ENCODE measurements at regions not wholly inside any gene's neighbourhood (a gene's known extent, or its start where the extent isn't known, plus 50 kb on each side); places are given as distances from the start of the nearest gene placed in this dataset.
"Not testable (repeated sequence)": the region's sequence is repeated elsewhere in the genome, so short reads cannot be mapped to it uniquely, and the experiment has no call there.

DNA sequence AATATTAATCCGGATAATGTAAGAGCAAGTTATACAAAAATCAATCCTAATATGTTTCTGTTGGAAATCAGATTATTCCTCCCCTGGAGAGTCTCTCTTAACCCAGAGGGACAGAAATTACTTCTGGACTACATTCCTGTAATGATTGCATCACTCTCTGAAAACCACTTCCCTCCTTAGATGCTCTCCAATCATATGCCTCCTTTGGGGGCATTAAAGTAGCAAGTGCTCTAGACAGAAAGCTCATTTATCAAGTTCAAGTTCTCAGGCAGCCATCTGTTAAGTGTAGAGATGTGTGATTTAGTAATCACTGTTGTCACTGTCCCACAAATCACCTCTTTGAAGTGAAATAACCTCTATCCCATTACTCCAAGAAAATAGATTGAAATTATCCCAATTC lies 247.1 kb downstream of the SLCO4C1 start:
- DNase-seq (ENCODE audit: low spot score), result no peak

DNA sequence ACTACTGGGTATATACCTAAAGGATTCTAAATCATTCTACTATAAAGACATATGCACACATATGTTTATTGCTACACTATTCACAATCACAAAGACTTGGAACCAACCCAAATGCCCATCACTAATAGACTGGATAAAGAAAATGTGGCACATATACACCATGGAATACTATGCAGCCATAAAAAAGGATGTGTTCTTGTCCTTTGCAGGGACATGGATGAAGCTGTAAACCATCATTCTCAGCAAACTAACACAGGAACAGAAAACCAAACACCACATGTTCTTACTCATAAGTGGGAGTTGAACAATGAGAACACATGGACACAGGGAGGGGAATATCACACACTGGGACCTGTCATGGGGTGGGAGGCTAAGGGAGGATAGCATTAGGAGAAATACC lies 249.0 kb downstream of the SLCO4C1 start:
- not testable (repeated sequence) for DNase-seq (ENCODE audit: low spot score)

DNA sequence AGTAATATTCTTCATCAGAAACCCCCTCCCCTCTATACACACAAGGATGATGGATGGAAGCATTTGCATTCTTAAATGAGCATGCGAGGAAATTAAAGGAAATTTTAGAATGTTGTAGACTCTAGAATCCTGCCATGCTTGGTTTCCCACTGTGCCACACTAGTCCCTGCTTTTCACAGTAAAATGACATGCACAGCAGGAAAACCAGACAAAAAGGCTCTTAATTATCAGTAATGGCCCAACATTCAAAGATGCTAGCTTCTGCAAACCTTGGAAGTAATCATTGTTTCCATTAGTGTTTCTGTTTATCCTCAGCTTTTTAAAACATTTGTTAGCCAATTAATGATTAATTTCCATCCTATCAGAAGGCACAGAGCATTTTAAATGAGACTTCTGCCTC lies 255.8 kb downstream of the SLCO4C1 start:
- DNase-seq (ENCODE audit: low spot score), result no peak

DNA sequence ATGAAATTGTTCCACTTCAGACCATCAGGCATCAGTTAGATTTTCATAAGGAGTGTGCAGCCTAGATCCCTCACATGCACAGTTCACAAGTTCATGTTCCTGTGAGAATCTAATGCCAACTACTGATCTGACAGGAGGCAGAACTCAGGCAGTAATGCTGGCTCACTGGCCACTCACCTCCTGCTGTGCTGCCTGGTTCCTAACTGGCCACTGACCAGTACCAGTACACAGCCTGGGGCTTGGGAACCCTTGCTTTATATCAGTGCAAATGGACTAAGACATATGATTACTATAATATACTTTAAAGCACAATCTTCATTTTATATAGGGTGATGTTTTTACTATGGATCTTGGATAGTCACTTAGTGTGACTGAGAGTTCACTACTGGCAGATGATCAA lies 259.2 kb downstream of the SLCO4C1 start:
- DNase-seq (ENCODE audit: low spot score), result peak; percentile 38

DNA sequence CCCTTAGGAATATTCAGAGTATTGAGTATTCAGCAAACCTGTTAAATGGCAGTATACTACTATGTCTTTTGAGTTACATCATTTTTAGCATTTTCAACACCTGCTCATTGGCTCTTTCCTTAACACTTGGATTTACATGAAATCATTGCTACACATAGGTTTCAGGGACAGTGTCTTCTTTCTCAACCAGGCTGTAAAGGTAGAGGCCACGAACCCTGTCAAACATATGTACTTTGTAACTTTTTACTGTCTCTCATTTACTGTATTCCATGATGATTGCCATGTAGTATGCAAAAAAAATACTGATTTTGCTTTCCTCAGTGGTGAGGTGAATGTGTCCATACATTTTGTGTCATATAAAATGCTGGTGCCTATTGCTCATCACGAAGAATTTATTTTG lies 264.4 kb downstream of the SLCO4C1 start:
- no peak for DNase-seq (ENCODE audit: low spot score)

DNA sequence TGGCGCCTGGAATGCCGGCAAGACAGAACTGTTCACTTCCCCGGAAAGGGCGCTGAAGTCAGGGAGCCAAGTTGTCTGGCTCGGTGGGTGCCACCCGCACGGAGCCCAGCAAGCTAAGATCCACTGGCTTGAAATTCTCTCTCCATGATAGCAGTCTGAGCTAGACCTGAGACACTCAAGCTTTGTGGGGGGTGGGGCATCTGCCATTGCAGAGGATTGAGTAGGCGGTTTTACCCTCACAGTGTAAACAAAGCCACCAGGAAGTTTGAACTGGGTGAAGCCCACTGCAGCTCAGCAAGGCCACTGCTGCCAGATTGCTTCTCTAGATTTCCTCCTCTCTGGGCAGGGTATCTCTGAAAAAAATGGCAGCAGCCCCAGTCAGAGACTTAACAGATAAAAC lies 277.4 kb downstream of the SLCO4C1 start:
- DNase-seq (ENCODE audit: low spot score), result peak; percentile 41

DNA sequence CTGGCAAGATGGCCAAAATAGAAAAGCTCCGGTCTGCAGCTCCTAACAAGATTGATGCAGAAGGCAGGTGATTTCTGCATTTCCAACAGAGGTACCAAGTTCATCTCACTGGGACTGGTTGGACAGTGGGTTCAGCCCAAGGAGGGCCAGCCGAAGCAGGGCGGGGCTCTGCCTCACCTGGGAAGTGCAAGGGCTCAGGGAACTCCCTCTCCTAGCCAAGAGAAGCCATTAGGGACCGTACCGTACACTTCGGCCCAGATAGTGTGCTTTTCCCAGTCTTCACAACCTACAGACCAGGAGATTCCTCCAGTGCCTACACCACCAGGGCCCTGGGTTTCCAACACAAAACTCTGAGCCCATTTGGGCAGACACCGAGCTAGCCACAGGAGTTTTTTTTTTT lies 277.8 kb downstream of the SLCO4C1 start:
- peak; percentile 32 for DNase-seq (ENCODE audit: low spot score)

DNA sequence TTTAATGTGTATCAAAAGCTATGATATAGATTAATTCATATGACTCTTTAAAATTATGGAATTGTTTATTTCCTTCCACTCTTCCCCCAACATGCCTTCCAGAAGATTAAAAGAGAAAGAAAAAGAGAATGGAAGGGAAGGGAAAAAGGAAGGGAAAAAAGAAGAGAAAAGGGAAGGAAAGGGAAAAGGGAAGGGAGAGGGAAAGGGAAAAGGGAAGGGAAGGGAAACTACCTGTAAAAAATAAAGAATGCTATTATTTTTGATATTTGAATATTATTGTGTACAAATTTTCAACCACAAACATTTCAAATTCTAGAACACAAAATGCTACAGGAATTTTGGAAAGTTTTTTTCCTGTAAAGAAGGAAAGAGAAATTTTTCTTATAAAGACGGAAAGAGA lies 281.7 kb downstream of the SLCO4C1 start:
- DNase-seq (ENCODE audit: low spot score), result no peak

DNA sequence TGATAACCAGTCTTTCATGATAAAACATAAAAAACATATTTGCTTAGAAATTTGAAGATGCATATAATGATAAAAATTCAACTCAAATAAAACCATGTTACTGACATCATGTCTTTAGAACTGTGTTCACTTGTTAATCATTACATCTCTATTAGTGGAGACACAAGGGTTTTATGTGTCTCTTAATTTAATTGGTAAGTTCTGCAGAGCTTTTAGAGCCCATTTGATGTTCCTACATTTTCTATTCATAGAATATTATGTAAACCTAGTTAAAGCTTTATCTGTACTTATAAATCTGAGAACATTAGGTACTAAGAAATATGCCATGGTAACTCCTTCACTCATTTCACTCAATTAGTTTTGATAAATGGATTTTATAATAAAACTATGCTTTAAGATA lies 285.4 kb downstream of the SLCO4C1 start:
- DNase-seq (ENCODE audit: low spot score), result no peak

DNA sequence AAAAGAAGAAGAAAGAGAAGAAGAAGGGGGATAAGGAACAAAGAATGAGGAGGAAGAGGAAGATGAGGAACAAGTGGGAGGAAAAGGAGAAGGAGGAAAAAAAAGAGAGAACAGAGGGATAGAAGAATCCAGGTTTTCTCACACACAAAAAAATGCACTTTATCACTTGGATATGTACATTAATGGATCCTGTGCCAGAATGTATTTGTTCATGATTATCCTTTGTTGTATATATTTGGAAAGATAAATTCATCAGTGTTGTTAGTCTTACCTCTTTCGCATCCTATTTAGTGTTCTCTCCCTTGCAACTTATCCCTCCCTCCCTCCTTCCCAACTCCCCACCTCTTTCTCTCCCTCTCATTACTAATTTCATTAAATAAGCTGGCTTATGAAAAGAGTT lies 298.8 kb downstream of the SLCO4C1 start:
- DNase-seq (ENCODE audit: low spot score), result no peak

DNA sequence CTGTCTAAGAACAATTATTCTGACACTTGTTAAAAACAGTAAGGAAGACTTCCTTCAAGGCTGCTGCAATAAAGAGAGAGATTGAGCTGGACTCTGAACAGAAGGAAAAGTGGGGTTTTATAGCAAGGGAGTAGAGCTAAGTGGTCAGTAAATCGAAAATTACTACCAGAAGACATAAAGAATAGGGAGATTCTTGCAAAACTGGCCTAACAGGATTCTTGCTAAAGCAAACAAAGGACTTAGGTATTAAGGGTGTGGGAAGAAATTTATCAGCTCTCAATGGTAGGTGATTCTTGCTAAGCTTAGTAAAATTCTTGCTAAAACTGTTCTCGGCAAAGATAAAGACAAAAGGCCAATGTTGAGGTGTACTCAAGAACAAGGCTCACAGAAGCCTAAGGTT lies 300.5 kb downstream of the SLCO4C1 start:
- DNase-seq (ENCODE audit: low spot score), result no peak

DNA sequence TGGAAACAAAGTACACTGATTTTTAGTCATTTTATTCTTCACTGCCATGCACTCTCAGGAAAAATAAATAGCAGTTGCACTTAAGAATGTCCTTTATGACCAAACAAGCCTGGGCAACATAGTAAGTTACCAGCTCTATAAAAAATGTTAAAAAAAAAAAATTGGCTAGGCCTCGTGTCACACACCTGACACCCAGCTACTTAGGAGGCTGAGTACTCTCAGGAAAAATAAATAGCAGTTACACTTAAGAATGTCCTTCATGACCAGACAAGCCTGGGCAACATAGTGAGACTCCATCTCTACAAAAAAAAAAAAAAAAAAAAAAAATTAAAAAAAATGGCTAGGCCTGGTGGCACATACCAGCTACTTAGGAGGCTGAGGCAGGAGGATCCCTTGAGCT lies 304.6 kb downstream of the SLCO4C1 start:
- DNase-seq (ENCODE audit: low spot score), result no peak

DNA sequence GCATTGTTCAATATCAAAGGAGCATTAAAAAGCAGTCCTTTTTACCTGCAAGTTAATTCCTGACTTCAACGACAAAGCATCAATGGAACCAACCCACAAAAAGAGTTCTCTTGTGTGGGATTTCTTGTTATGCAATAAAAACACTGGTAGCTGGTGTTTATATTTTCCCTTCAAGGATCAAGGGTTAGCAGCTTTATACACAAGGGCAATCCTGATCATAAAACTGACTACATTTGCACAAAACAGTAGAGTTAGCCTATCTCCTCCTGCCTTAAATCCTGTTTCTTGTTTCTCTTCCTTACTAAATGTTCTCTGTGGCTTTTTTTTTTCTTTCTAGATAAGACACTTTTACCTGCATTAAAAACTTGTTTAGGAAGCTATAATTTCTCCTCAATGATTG lies 306.4 kb downstream of the SLCO4C1 start:
- no peak for DNase-seq (ENCODE audit: low spot score)

DNA sequence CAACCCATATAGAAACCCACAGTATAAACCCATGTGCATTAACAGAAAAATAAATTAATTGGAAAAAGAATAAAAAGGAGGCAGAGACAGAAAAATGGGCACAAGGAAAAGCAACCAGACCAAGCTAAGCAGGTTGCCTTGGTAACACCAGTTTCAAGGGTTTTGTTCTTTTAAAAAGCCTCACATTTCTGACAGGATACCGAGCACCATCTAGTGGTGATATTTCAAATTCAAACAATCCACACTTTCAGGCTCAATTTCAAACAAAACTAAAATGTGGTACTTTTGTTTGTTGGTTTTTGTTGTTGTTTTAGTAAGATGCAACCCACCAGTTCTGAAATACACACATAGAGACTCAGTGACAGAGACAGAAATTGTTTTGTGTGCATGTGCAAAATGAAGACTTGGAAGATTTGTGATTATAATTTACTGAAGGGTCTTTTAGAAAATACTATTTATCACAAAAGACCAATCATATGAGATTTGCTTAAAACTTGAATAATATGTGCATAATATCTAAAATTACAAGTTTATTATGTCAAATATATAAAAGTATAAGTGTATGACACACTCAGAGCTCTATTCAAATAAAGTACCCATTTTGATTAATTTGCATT lies 318.2 kb downstream of the SLCO4C1 start:
- no peak for DNase-seq (ENCODE audit: low spot score)

DNA sequence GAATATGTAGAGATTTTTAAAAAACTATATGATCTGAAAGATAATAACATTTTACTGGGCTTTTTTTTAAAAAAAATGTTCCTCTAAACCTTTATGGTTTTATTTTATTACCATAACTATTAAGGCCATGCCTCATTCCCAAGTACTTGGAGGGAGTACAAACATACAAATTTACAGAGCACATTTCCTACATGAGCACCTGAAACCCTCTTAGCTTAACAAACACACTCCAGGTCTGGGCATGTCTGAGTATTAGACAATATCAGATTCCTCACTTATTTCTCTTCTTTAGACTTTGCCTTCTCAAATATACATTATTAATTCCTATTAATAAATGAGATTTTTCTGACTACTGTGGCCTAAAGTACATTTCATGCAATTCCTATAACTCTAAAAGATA lies 319.2 kb downstream of the SLCO4C1 start:
- DNase-seq (ENCODE audit: low spot score), result no peak

DNA sequence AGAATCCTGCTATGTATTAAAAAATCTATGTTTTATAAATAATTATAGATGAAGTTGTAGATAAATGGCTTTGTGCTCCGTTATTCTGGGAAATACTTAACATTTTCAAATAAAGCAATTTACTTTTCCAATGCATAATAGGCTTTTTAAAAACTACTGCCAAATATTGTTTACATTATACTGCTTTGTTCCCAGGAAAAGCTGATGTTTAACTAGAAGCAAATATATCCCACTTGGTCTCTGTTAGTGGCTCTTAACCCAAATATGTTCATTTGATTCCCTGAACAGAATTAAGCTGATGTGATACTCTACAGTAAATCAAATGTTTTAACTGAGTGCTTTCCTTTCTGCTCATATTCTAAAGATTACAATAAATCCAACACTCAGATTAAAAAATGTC lies 326.3 kb downstream of the SLCO4C1 start:
- no peak for DNase-seq (ENCODE audit: low spot score)

DNA sequence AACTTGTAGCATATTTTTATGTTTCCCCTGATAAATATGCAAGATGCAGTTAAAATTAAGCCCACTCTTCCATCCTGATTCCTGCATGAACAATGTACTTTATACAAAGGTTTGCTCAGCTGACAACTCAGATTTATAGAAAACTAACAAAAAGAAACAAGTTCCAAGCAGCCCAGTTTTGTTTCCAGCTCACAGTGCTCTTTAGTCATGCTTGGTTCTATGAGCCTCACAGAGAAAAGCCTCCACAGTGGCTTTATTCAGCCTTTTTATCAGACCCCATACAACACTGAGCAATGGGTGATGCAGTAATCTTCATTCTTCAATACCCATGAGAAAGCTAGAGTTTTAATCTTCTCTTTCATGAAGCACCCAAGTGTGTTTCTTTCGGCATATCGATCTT lies 329.6 kb downstream of the SLCO4C1 start:
- DNase-seq (ENCODE audit: low spot score), result no peak

DNA sequence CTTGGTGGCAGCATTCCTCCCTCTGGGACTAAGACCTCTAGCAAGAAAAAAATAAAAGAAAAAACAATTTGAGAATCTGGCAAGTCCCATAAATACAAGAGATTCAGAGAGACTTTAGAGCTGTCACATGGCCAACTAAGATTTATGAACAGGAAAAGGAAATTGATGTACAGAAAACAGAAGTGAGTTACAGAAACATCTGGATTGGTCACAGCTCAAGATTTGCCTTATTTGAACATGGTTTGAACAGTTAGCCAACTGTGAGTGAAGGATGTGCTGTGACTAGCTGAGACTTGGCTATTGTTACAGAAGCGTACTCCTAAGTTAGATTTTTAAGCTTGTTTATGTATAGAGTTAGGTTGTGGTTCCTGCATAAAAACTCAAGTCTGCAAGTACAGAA lies 340.2 kb downstream of the SLCO4C1 start:
- no peak for DNase-seq (ENCODE audit: low spot score)

DNA sequence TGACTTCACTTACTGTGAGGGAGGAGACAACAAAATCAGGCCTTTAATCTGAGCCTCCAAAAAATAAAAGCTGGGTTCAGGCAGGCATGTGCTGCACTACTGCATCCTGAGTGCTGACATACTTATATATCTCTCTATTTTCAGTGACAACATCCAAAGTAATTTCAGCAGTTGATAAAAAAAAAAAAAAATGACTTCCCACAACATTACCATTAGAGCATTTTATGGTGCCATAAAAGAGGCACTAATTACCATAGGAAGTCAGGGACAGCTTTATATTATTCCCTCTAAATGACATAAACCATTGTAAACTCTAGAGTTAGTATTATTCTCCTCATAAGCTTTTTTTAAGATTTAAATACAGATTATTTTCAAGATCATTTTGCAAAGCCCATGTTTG lies 346.1 kb downstream of the SLCO4C1 start:
- no peak for DNase-seq (ENCODE audit: low spot score)

DNA sequence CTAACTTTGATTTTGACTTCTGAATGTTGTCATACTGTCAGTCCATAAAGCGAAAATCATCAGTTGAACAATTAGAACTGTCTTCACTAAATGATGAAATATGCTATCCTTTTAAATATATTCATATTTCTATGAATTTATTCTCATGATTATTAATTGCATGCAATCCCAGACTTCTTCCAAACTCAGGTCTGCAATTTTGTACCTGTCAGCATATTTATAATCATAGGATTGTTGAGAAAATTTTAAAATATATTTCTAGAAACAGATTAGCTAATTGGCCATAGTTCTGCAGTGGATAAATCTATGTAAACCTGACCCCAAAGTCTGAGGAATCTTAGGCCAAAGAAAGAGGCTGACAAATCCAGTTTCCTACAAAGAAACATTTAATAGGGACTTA lies 347.5 kb downstream of the SLCO4C1 start:
- DNase-seq (ENCODE audit: low spot score), result no peak

DNA sequence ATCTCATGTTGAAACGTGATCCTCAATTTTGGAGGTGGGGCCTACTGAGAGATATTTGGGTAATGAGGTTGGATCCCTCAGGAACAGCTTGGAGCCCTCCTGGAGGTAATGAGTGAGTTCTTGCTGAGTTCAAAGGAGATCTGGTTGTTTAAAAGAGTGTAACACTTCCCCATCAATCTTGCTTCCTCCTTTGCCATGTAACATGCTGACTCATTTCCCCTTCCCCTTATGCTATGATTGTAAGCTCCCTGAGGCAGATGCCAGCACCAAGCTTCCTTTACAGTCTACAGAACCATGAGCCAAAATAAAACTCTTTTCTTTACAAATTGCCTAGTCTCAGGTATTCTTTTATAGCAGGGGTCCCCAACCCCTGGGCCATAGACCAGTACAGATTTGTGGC lies 352.3 kb downstream of the SLCO4C1 start:
- DNase-seq (ENCODE audit: low spot score), result no peak

DNA sequence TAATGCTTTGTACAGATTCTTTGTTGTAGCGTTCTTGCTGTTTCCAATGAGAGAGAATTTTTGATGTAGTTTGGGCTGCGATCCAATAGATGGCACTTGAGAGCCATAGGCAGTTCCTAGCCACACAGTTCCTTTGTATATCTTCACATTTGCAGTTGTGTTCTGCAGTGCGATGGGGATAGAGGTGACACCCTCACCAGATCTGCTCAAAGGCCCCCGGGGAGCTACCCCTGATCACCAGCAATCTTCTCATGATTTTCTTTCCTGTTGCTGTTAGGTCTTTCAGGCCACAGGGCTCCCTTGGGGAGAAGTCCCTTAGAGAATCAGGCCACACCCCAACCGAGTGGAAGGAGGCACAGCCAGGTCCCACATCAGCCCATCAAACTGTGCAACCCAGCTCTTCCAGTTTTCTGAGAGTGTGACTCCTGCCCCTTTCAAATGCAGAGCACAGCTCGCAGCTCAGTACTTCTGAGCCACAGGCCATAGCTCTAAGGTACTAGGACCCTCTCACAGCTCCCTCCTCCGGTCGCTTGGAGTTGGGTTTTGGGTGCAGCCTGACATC lies 353.7 kb downstream of the SLCO4C1 start:
- DNase-seq (ENCODE audit: low spot score), result peak; percentile 55

DNA sequence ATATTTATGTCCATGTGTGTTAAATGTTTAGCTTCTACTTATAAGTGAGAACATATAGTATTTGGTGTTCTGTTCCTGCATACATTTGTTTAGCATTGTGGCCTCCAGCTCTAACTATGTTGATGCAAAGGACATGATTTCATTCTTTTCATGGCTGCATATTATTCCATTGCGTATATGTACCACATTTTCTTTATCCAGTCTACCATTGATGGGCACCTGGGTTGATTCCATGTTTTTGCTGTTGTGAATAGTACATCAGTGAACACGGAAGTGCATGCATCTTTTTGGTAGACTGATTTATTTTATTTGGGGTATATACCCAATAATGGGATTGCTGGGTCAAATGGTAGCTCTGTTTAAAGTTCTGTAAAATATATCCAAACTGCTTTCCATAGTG lies 359.0 kb downstream of the SLCO4C1 start:
- DNase-seq (ENCODE audit: low spot score), result no peak

DNA sequence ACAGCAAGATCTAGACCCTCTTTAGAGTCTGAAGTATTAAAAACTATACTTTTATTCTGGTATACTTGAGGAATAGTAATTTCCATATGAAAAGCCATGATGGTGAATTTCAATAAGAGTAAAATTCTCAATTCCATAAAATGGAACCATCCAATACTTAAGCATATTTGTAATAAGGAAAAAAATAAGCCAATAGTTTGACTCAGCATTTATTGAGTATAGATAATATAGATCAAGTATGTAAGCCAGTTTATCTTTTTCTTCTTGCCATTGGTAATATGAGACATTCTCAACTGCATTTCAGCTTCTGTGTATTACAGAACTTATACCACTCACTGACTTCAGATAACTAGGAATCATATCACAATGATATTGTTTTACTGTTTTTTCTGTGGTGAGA lies 361.0 kb downstream of the SLCO4C1 start:
- DNase-seq (ENCODE audit: low spot score), result no peak

DNA sequence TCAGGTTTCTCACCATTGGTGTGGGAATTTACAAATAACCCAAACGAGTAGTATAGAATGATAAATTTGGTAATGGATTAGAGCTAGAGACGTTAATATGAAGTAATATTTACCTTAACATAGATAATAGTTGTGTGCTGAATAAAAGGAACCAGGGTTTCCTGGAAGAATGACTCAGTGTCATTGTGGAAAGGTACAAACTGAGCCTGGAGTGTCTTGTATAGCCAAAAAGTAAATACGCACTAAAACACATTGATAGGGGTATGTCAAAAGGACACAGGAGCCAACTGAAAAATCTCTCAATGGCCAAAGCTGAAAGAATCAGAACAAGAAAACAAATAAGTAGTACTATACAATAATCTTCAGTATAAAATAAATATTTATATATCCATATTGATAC lies 363.5 kb downstream of the SLCO4C1 start:
- no peak for DNase-seq (ENCODE audit: low spot score)

Data from ecto neural progenitor cell (in vitro differentiated cells).